ENCODE measurements at regions not wholly inside any gene's neighbourhood (a gene's known extent, or its start where the extent isn't known, plus 50 kb on each side); places are given as distances from the start of the nearest gene placed in this dataset.

- H3K4me1 ChIP-seq: no peaks in the 10 kb centered on the region
- H3K27ac ChIP-seq: no peak overlapping the region
- TF ChIP-seq POLR2AphosphoS5 (IDR thresholded peaks at IDR 0.05) (no peak), CTCF (IDR thresholded peaks at IDR 0.05) (no peak), EP300 (IDR thresholded peaks at IDR 0.05) (no peak), POLR2A (IDR thresholded peaks at IDR 0.05) (no peak)
- H3K4me3 ChIP-seq: no peak overlapping the region
- ATAC-seq: no peak
- H3K36me3 ChIP-seq: no peaks in the 10 kb centered on the region
- H3K27me3 ChIP-seq: no peaks in the 10 kb centered on the region
- no peaks in the 10 kb centered on the region for H3K9me3 ChIP-seq
Measured at GRCh38 chr2:125108251-125108650, 1083.2 kb downstream of the CNTNAP5 start.

GRCh38 chr2:125125902-125126301 is 1100.8 kb downstream of the CNTNAP5 start:
- H3K4me1 ChIP-seq: no peaks in the 10 kb centered on the region
- WGBS, 2 donors (ENCODE audit: low coverage in 1 of 2): 89 to 100% methylated on average over 1 of the region's 1 CpG
- H3K9me3 ChIP-seq: peaks cover 0 to 14% (median 0%) of the 10 kb centered on the region in 3 donors
- no peak overlapping the region for H3K27ac ChIP-seq
- H3K4me3 ChIP-seq: no peak overlapping the region
- TF ChIP-seq EP300 (IDR thresholded peaks at IDR 0.05) (no peak), POLR2AphosphoS5 (IDR thresholded peaks at IDR 0.05) (no peak), POLR2A (IDR thresholded peaks at IDR 0.05) (no peak), CTCF (IDR thresholded peaks at IDR 0.05) (no peak)
- no peaks in the 10 kb centered on the region for H3K36me3 ChIP-seq
- no peaks in the 10 kb centered on the region for H3K27me3 ChIP-seq
- no peak for ATAC-seq

- Histone ChIP-seq H3K4me1 (no peaks in the 10 kb centered on the region), H3K4me3 (no peak overlapping the region), H3K27me3 (no peaks in the 10 kb centered on the region), H3K36me3 (no peaks in the 10 kb centered on the region), H3K9me3 (no peaks in the 10 kb centered on the region), H3K27ac (no peak overlapping the region)
- TF ChIP-seq EP300 (IDR thresholded peaks at IDR 0.05): no peak
- no peak for TF ChIP-seq POLR2AphosphoS5 (IDR thresholded peaks at IDR 0.05)
- no peak for TF ChIP-seq POLR2A (IDR thresholded peaks at IDR 0.05)
- TF ChIP-seq CTCF (IDR thresholded peaks at IDR 0.05): no peak
- WGBS, 2 donors (ENCODE audit: low coverage in 1 of 2): 96 to 100% methylated on average over 3 of the region's 3 CpGs
- ATAC-seq: no peak
Measured at GRCh38 chr2:125160947-125161346, 1135.9 kb downstream of the CNTNAP5 start.

- Histone ChIP-seq H3K4me1 (no peaks in the 10 kb centered on the region), H3K9me3 (no peaks in the 10 kb centered on the region), H3K4me3 (no peak overlapping the region), H3K36me3 (no peaks in the 10 kb centered on the region), H3K27ac (no peak overlapping the region), H3K27me3 (no peaks in the 10 kb centered on the region)
- 70 to 90% methylated on average over 2 of the region's 2 CpGs for WGBS, 2 donors (ENCODE audit: low coverage in 1 of 2)
- ATAC-seq: no peak
- no peak for TF ChIP-seq EP300 (IDR thresholded peaks at IDR 0.05)
- TF ChIP-seq CTCF (IDR thresholded peaks at IDR 0.05): no peak
- no peak for TF ChIP-seq POLR2A (IDR thresholded peaks at IDR 0.05)
- no peak for TF ChIP-seq POLR2AphosphoS5 (IDR thresholded peaks at IDR 0.05)
Measured at GRCh38 chr2:125167152-125167551, 1142.1 kb downstream of the CNTNAP5 start.

- no peak overlapping the region for H3K4me3 ChIP-seq
- no peaks in the 10 kb centered on the region for H3K9me3 ChIP-seq
- H3K27me3 ChIP-seq: no peaks in the 10 kb centered on the region
- no peaks in the 10 kb centered on the region for H3K4me1 ChIP-seq
- no peak for ATAC-seq
- TF ChIP-seq POLR2A (IDR thresholded peaks at IDR 0.05) (no peak), CTCF (IDR thresholded peaks at IDR 0.05) (no peak), POLR2AphosphoS5 (IDR thresholded peaks at IDR 0.05) (no peak), EP300 (IDR thresholded peaks at IDR 0.05) (no peak)
- no peaks in the 10 kb centered on the region for H3K36me3 ChIP-seq
- no peak overlapping the region for H3K27ac ChIP-seq
Measured at GRCh38 chr2:125167820-125168219, 1142.7 kb downstream of the CNTNAP5 start.
